ENCODE measurements at regions not wholly inside any gene's neighbourhood (a gene's known extent, or its start where the extent isn't known, plus 50 kb on each side); places are given as distances from the start of the nearest gene placed in this dataset.

DNA sequence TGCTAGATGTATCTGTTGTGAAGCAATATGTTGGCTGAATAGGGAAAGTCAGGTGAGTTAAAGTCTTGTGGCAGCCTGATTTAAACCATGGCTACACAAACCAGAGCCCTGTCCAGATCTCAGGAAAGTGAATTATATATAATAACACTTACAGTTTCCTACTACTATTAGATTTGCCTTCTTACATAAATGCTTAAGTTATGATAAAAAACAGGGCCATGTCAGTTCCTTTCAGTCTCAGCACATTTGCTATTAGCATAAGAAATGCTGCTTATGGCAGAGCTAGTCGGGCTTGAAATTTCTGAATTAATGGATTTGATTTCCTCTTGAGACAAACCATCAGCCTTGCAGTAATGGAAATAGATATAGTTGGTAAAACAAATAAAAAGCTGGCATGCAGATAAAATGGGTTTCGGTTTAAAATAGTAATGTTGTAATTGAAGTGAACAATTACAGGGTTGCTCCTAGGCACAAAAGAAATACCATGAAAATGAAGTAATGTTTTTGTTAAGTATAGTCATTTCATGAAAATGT is 664.2 kb upstream of the ZNF608 start:
- ATAC-seq (peak in 1 of 4 donors; percentile 37), DNase-seq (no peak)
- Histone ChIP-seq H3K4me1 (peaks cover 4 to 45% (median 26%) of the 10 kb centered on the region in 12 donors), H3K36me3 (no peaks in the 10 kb centered on the region), H3K27ac (peak overlapping the region in 7 of 12 donors; percentile 43 to 66 (median 54)), H3K9me3 (peaks cover 0 to 9% (median 0%) of the 10 kb centered on the region in 12 donors), H3K4me3 (peak overlapping the region in 1 of 12 donors; percentile 37), H3K27me3 (no peaks in the 10 kb centered on the region)
- WGBS, 4 donors: 37 to 56% (median 40%) methylated on average over 2 of the region's 2 CpGs
- TF ChIP-seq POLR2A (IDR thresholded peaks at IDR 0.05): no peak
- TF ChIP-seq, protein P1, sequence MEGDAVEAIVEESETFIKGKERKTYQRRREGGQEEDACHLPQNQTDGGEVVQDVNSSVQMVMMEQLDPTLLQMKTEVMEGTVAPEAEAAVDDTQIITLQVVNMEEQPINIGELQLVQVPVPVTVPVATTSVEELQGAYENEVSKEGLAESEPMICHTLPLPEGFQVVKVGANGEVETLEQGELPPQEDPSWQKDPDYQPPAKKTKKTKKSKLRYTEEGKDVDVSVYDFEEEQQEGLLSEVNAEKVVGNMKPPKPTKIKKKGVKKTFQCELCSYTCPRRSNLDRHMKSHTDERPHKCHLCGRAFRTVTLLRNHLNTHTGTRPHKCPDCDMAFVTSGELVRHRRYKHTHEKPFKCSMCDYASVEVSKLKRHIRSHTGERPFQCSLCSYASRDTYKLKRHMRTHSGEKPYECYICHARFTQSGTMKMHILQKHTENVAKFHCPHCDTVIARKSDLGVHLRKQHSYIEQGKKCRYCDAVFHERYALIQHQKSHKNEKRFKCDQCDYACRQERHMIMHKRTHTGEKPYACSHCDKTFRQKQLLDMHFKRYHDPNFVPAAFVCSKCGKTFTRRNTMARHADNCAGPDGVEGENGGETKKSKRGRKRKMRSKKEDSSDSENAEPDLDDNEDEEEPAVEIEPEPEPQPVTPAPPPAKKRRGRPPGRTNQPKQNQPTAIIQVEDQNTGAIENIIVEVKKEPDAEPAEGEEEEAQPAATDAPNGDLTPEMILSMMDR (IDR thresholded peaks at IDR 0.05): no peak
- intact Hi-C loops (cut with DNase I): no loop called here

DNA sequence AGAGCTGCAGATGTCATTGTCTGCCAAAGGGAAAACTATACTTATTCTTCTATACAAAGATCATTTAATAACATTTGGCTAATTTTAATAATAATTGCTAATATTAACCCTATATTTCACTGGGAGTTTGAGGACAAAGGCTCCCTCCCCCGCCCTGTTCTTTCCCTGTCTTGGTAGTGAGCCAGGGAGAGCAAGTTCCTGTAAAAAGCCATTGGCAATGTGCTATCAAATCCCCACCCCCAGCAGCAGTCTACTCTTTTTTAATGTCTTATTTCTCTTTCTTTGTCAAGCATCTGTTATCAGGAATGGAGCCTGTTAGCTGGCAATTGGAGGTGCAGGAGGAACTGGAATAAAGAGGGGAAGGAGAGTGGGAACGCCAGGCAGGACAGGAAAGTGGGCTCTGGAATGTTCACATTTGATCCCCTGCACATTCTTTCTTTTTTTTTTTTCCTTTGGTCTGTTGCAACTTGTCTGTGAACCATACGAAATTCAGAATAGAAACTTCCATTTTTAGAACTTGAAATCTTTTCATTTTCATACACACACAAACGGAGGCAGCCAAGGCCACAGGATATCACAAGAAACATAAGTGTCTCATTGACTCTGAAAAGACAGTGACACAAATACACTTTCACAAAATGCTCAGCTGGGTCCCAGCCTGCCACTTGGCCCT is 664.8 kb upstream of the ZNF608 start:
- DNase-seq (peak in 3 of 5 donors; percentile 21 to 29 (median 21)), ATAC-seq (peak in 3 of 4 donors; percentile 35 to 45 (median 41))
- 15 to 26% (median 17%) methylated on average over 4 of the region's 4 CpGs for WGBS, 4 donors
- no peak for TF ChIP-seq POLR2A (IDR thresholded peaks at IDR 0.05)
- TF ChIP-seq, protein P1 (IDR thresholded peaks at IDR 0.05): no peak
- Histone ChIP-seq H3K27ac (peak overlapping the region in 9 of 12 donors; percentile 3 to 66 (median 53)), H3K4me3 (peak overlapping the region in 6 of 12 donors; percentile 6 to 41 (median 34)), H3K27me3 (no peaks in the 10 kb centered on the region), H3K4me1 (peaks cover 4 to 45% (median 26%) of the 10 kb centered on the region in 12 donors), H3K9me3 (peaks cover 0 to 3% (median 0%) of the 10 kb centered on the region in 12 donors), H3K36me3 (no peaks in the 10 kb centered on the region)
- intact Hi-C loops (cut with DNase I): no loop called here

DNA sequence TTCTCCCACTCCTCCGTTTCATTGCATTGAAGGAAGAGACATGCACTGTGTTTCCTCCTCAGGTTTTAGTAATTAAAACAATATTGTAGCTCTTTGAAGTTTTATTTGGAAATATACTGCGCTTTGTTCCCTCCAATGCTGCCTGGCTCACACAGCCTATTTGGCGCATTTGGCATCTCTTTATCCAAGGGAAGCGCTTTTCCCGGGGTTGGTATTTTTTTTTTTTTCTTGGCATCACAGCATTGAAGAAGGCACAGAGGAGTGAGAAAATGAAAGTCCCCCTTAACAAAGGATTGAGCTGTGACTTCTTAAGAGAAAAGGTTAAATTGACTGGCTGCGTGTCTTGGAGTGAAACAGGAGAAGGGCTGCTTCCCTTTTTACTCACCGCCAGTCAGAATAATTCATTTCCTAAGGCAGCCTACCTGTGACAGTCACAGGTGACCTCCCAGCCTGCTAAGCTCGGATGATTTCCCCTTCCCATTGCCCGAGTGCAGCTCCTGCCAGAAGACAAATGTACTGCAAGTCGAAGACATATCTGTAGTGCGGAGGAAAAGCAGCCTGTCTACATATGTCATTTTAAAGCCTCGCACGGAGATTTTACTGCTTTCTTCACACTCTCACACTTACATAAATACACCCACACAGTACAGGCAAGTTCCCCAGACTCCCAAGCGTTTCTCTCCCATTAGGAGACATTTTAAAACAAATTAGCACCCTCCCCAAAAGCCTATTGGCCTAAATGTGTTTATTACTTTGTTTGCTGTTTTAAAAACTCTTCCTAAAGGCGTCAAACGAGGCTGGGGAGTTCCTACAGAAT is 665.5 kb upstream of the ZNF608 start:
- peak in 1 of 5 donors; percentile 13 for DNase-seq
- no peaks in the 10 kb centered on the region for H3K9me3 ChIP-seq
- peak in 2 of 4 donors; percentile 14 to 18 for ATAC-seq
- H3K36me3 ChIP-seq: no peaks in the 10 kb centered on the region
- TF ChIP-seq POLR2A (IDR thresholded peaks at IDR 0.05): no peak
- TF ChIP-seq, protein P1 (IDR thresholded peaks at IDR 0.05): no peak
- H3K27ac ChIP-seq: peak overlapping the region in 9 of 12 donors; percentile 9 to 66 (median 53)
- WGBS, 4 donors: 46 to 53% (median 50%) methylated on average over 16 of the region's 16 CpGs
- H3K4me3 ChIP-seq: peak overlapping the region in 7 of 12 donors; percentile 6 to 41 (median 33)
- H3K4me1 ChIP-seq: peaks cover 4 to 45% (median 26%) of the 10 kb centered on the region in 12 donors
- H3K27me3 ChIP-seq: no peaks in the 10 kb centered on the region
- intact Hi-C loops (cut with DNase I): no loop called here
